ENCODE measurements at regions not wholly inside any gene's neighbourhood (a gene's known extent, or its start where the extent isn't known, plus 50 kb on each side); places are given as distances from the start of the nearest gene placed in this dataset.

DNA sequence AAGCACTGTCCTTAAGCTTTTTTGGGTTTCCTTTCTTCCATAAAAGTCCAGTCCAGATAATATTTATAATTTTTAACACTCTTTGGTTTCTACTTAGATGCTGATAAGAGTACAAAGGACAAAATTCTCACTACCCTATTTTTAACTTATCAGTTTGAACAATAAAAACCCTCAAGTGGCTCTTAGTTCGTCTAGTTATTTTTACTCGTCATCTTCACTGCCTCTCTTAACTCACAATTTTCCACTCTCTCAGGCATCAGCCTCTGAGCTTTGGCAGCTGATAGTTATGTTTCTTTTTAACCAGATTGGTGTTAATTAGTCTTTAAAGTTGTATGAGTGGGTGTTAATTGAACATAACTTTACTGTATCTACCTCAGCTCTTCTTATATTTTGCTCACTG lies 517.1 kb upstream of the SYT4 start:
- ChIA-PET CTCF (no interaction called here), POLR2A (no interaction called here)
- H2AFZ ChIP-seq (ENCODE audit: insufficient read depth, low read depth, low read length, poor library complexity, severe bottlenecking), result no peak overlapping the region
- Mint-ChIP-seq H3K4me3 (no peak overlapping the region), H3K27ac (no peak overlapping the region), H3K9me3 (ENCODE audit: insufficient read depth) (no peaks in the 10 kb centered on the region), H3K4me1 (no peaks in the 10 kb centered on the region), H3K27me3 (no peaks in the 10 kb centered on the region)
- H3K79me2 ChIP-seq (ENCODE audit: control insufficient read depth, insufficient read depth, low read length), result no peaks in the 10 kb centered on the region
- ATAC-seq (ENCODE audit: low read depth) (no peak), DNase-seq (no peak)
- H3K27ac ChIP-seq (ENCODE audit: low read length in 2 of 2), result no peak overlapping the region
- H3K9ac ChIP-seq (ENCODE audit: low read length), result no peak overlapping the region
- TF ChIP-seq, protein P1, sequence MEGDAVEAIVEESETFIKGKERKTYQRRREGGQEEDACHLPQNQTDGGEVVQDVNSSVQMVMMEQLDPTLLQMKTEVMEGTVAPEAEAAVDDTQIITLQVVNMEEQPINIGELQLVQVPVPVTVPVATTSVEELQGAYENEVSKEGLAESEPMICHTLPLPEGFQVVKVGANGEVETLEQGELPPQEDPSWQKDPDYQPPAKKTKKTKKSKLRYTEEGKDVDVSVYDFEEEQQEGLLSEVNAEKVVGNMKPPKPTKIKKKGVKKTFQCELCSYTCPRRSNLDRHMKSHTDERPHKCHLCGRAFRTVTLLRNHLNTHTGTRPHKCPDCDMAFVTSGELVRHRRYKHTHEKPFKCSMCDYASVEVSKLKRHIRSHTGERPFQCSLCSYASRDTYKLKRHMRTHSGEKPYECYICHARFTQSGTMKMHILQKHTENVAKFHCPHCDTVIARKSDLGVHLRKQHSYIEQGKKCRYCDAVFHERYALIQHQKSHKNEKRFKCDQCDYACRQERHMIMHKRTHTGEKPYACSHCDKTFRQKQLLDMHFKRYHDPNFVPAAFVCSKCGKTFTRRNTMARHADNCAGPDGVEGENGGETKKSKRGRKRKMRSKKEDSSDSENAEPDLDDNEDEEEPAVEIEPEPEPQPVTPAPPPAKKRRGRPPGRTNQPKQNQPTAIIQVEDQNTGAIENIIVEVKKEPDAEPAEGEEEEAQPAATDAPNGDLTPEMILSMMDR (IDR thresholded peaks at IDR 0.05), result no peak
- TF ChIP-seq EZH2 (IDR thresholded peaks at IDR 0.05; ENCODE audit: borderline replicate concordance, insufficient read depth, low read depth, low read length, poor library complexity, severe bottlenecking), result no peak
- no peaks in the 10 kb centered on the region for H3K9me3 ChIP-seq (ENCODE audit: control extremely low read depth in 1 of 3, control insufficient read depth in 2 of 3, insufficient read depth in 1 of 3, low read length in 2 of 3)
- no peaks in the 10 kb centered on the region for H3K27me3 ChIP-seq (replicated peaks in 1 of 4; ENCODE audit: control extremely low read depth in 1 of 4, control insufficient read depth in 3 of 4, insufficient read depth in 4 of 4, low read length in 3 of 4)
- H3K4me2 ChIP-seq (replicated peaks; ENCODE audit: low read depth, low read length, poor library complexity, severe bottlenecking), result no peak overlapping the region
- no peaks in the 10 kb centered on the region for H4K20me1 ChIP-seq (ENCODE audit: control insufficient read depth, insufficient read depth, low read length, poor library complexity, severe bottlenecking)
- intact Hi-C loops (cut with micrococcal nuclease), result no loop called here
- H3K4me3 ChIP-seq (ENCODE audit: control extremely low read depth in 1 of 5, extremely low read depth in 1 of 5, insufficient read depth in 1 of 5, low read depth in 2 of 5, low read length in 4 of 5), result no peak overlapping the region
- no peaks in the 10 kb centered on the region for H3K4me1 ChIP-seq (ENCODE audit: control insufficient read depth in 2 of 2, insufficient read depth in 2 of 2, low read length in 2 of 2)
- WGBS (ENCODE audit: insufficient coverage), result no CpG with 5 or more reads among the region's 2 CpGs
- no peaks in the 10 kb centered on the region for H3K36me3 ChIP-seq (replicated peaks in 1 of 2; ENCODE audit: control extremely low read depth in 1 of 2, control insufficient read depth in 1 of 2, extremely low read depth in 1 of 2, insufficient read depth in 2 of 2, low read length in 1 of 2)

DNA sequence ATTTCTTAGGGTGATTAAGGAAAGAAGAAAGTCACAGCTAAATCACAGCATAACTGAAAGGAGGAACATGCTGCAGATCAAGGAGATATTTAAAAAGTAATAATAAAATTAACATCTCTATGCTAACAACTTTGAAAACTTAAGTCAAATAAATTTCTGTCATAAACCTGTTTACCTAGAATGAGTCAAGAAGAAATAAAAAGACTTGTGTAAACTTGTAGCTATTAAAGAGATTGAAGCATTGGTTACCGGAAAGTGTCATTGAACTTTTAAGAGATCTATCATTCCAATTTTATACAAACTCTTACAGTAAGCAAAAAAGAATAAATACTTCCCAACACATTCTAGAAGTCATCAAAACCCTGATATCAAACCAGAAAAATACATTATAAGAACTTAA lies 520.1 kb upstream of the SYT4 start:
- no peaks in the 10 kb centered on the region for H3K4me1 Mint-ChIP-seq
- H3K9me3 Mint-ChIP-seq (ENCODE audit: insufficient read depth), result no peaks in the 10 kb centered on the region
- no peak for TF ChIP-seq EZH2 (IDR thresholded peaks at IDR 0.05; ENCODE audit: borderline replicate concordance, insufficient read depth, low read depth, low read length, poor library complexity, severe bottlenecking)
- TF ChIP-seq, protein P1 (IDR thresholded peaks at IDR 0.05), result no peak
- no peak overlapping the region for H3K4me3 ChIP-seq (ENCODE audit: control extremely low read depth in 1 of 5, extremely low read depth in 1 of 5, insufficient read depth in 1 of 5, low read depth in 2 of 5, low read length in 4 of 5)
- POLR2A ChIA-PET, result no interaction called here
- intact Hi-C loops (cut with micrococcal nuclease), result no loop called here
- no peaks in the 10 kb centered on the region for H3K27me3 Mint-ChIP-seq
- no peak for DNase-seq
- H4K20me1 ChIP-seq (ENCODE audit: control insufficient read depth, insufficient read depth, low read length, poor library complexity, severe bottlenecking), result no peaks in the 10 kb centered on the region
- no peaks in the 10 kb centered on the region for H3K36me3 ChIP-seq (replicated peaks in 1 of 2; ENCODE audit: control extremely low read depth in 1 of 2, control insufficient read depth in 1 of 2, extremely low read depth in 1 of 2, insufficient read depth in 2 of 2, low read length in 1 of 2)
- ATAC-seq (ENCODE audit: low read depth), result no peak
- no peaks in the 10 kb centered on the region for H3K79me2 ChIP-seq (ENCODE audit: control insufficient read depth, insufficient read depth, low read length)
- no peak overlapping the region for H2AFZ ChIP-seq (ENCODE audit: insufficient read depth, low read depth, low read length, poor library complexity, severe bottlenecking)
- no peak overlapping the region for H3K9ac ChIP-seq (ENCODE audit: low read length)
- H3K27ac Mint-ChIP-seq, result no peak overlapping the region
- no peaks in the 10 kb centered on the region for H3K9me3 ChIP-seq (ENCODE audit: control extremely low read depth in 1 of 3, control insufficient read depth in 2 of 3, insufficient read depth in 1 of 3, low read length in 2 of 3)
- H3K27ac ChIP-seq (ENCODE audit: low read length in 2 of 2), result no peak overlapping the region
- no peak overlapping the region for H3K4me3 Mint-ChIP-seq
- no CpG with 5 or more reads among the region's 1 CpG for WGBS (ENCODE audit: insufficient coverage)
- no peak overlapping the region for H3K4me2 ChIP-seq (replicated peaks; ENCODE audit: low read depth, low read length, poor library complexity, severe bottlenecking)
- no peaks in the 10 kb centered on the region for H3K4me1 ChIP-seq (ENCODE audit: control insufficient read depth in 2 of 2, insufficient read depth in 2 of 2, low read length in 2 of 2)
- CTCF ChIA-PET, result no interaction called here
- H3K27me3 ChIP-seq (replicated peaks in 1 of 4; ENCODE audit: control extremely low read depth in 1 of 4, control insufficient read depth in 3 of 4, insufficient read depth in 4 of 4, low read length in 3 of 4), result no peaks in the 10 kb centered on the region

All from B cell (primary cell).